Smooth muscle cell of the brain vasculature (primary cell): ENCODE measurements at regions not wholly inside any gene's neighbourhood (a gene's known extent, or its start where the extent isn't known, plus 50 kb on each side); places are given as distances from the start of the nearest gene placed in this dataset.
"Not testable (repeated sequence)": the region's sequence is repeated elsewhere in the genome, so short reads cannot be mapped to it uniquely, and the experiment has no call there.

ENCODE experiments used
- DNase-seq: peaks from one replicate; pipeline ENCODE4 v3.0.0-alpha.2; 2012; ENCODE audit warnings: low read depth, low spot score

GRCh38 chr1:243996223-243996622 lies 54.9 kb upstream of the ZBTB18 start:
- DNase-seq, result no peak

GRCh38 chr1:243991650-243992049 lies 59.4 kb upstream of the ZBTB18 start:
- no peak for DNase-seq

GRCh38 chr1:243984788-243985187 lies 66.3 kb upstream of the ZBTB18 start:
- DNase-seq, result no peak

GRCh38 chr1:243982447-243983018 lies 68.5 kb upstream of the ZBTB18 start:
- no peak for DNase-seq

GRCh38 chr1:243980471-243980870 lies 70.6 kb upstream of the ZBTB18 start:
- no peak for DNase-seq

GRCh38 chr1:243980071-243980470 lies 71.0 kb upstream of the ZBTB18 start:
- no peak for DNase-seq

- DNase-seq, result no peak
These were observed 71.7 kb upstream of the ZBTB18 start for GRCh38 chr1:243979396-243979795.

- peak; percentile 50 for DNase-seq
These were observed 74.0 kb upstream of the ZBTB18 start for GRCh38 chr1:243977094-243977493.

GRCh38 chr1:243974451-243975292 lies 76.4 kb upstream of the ZBTB18 start:
- no peak for DNase-seq

- no peak for DNase-seq
These were observed 77.9 kb upstream of the ZBTB18 start for GRCh38 chr1:243973169-243973568.

GRCh38 chr1:243970077-243970476 lies 81.0 kb upstream of the ZBTB18 start:
- no peak for DNase-seq

GRCh38 chr1:243968413-243968812 lies 82.7 kb upstream of the ZBTB18 start:
- no peak for DNase-seq

- no peak for DNase-seq
These were observed 86.2 kb upstream of the ZBTB18 start for GRCh38 chr1:243964915-243965314.

GRCh38 chr1:243963571-243963970 lies 87.5 kb upstream of the ZBTB18 start:
- no peak for DNase-seq

GRCh38 chr1:243962541-243962940 lies 88.5 kb upstream of the ZBTB18 start:
- DNase-seq, result no peak

- DNase-seq, result no peak
These were observed 91.1 kb upstream of the ZBTB18 start for GRCh38 chr1:243959998-243960397.

- DNase-seq, result no peak
These were observed 93.9 kb upstream of the ZBTB18 start for GRCh38 chr1:243957141-243957540.

- no peak for DNase-seq
These were observed 94.6 kb upstream of the ZBTB18 start for GRCh38 chr1:243956450-243956849.

- DNase-seq, result not testable (repeated sequence)
These were observed 99.9 kb upstream of the ZBTB18 start for GRCh38 chr1:243951207-243951606.

- no peak for DNase-seq
These were observed 100.1 kb upstream of the AKT3 start for GRCh38 chr1:243950166-243950565.

GRCh38 chr1:243946946-243947345 lies 96.9 kb upstream of the AKT3 start:
- DNase-seq, result no peak

- DNase-seq, result no peak
These were observed 96.2 kb upstream of the AKT3 start for GRCh38 chr1:243946253-243946652.

GRCh38 chr1:243945727-243946126 lies 95.7 kb upstream of the AKT3 start:
- no peak for DNase-seq
